HG02981 (cell line): ENCODE measurements at regions not wholly inside any gene's neighbourhood (a gene's known extent, or its start where the extent isn't known, plus 50 kb on each side); places are given as distances from the start of the nearest gene placed in this dataset.
"Not testable (repeated sequence)": the region's sequence is repeated elsewhere in the genome, so short reads cannot be mapped to it uniquely, and the experiment has no call there.

Source experiments
- ATAC-seq: cut with Tn5 transposase; IDR thresholded peaks from one replicate; pipeline ENCODE4 v1.9.1; 2021; ENCODE audit warnings: mild to moderate bottlenecking, moderate library complexity; ENCODE audit not compliant: unreplicated experiment

DNA sequence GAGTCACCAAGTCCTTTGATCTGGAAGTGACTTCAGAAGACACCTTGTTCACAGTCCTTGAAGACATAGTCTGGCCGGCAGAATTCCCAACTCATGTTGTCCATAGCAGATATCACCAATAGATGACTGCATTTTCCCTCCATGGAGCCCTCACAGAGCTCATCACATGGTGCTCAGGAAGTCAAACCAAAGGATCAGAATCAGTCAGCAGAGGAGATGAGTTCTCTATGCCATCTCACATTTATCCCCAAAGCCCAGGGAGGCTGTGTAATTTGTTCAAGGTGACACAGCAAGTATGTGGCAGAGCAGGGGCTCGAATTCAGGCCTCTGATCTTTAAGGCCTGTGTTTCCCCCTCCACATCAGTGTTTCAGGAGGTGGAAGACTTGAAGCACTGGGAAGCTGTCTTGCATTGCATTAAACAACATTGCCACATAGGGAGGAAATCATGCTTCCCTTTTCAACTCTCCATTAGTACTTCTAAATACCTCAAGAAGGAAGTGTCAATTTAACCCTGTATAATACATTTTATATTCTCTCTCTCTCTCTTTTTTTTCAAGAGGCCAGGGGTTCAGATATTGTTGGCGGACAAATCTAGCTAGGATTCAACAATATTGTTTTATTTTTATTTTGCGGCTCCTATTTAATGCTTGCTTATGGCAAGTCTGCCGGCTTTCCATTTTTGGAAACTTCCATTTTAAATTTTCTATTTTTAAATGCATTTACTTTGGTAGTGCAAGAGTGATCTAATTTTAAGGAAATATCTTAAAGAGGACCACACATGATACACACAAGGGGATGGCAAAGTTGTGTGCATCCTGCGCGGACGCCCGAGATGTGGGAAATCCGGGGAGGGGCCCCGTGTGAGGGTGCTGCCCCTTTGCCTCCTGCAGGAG lies 61.9 kb downstream of the NPIPB5 start:
- not testable (repeated sequence) for ATAC-seq

DNA sequence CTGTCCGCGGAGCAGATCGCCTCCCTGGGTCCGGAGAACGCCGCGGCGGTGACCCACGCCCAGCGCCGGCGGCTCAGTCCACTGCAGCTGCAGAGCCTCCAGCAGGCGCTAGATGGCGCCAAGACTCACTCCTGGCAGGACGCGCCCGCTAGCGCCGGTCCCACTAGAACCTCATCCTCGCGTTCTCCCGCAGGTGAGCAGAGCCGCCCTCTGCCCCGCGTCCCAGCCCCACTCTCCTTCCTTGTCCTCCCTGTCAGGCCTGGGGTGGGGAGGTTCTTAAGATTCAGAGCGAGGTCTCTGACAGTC lies 62.5 kb downstream of the NPIPB5 start:
- ATAC-seq = peak; percentile 65

DNA sequence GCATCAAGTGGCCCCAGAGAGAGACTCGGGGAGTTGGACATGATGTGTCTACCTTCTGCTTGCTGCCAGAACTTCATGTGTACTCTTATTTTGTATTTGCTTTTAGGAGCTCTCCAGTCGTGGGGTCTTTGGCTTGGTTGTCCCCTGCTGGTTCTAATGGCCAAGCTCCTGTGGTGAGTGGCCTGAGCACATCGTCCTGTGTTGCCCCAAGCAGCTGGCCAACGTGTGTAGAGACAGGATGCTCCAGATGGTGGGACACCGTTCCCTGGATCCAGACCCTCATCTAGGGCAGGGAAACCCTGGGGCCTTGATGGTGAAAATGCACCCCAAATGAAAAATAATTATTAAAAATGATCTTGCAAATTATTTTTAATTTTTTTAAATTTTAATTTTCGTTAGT lies 65.8 kb downstream of the NPIPB5 start:
- not testable (repeated sequence) for ATAC-seq

DNA sequence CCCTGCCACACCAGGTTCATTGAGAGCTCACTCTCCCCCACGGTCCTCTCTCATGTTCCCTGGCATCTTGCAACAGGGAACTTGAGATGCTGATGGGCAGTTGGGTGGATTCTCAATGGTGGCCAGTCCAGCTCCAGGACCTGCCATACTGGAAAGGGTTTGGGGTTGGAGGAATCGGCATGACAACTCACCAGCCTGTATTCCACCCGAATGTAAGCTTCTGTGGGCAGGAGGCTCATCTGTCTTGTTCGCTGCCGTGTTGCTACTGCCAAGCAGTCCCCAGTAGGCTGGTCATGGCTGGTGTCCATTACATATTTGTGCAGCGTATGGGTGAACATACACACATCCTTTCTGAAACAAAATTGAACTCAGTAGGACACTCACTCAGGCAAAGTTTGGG lies 72.5 kb downstream of the NPIPB5 start:
- ATAC-seq = not testable (repeated sequence)

DNA sequence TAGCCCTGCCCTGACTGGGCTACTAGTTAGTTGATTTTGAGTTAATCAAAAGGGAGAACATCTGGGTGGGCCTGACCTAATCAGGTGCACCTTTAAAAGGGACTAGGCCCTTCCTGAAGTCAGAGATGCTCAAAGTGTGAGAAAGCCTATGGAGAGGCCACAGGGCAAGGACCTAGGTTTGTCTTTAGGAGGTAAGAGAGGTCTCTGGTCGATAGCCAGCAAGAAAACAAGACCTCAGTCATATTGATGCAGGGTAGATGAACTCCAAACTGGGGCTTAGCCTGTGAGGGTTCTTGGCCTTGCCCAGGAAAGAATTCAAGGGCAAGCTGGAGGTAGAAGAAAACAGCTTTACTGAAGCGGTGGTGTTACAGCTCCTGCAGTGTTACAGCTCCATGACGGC lies 73.8 kb downstream of the NPIPB5 start:
- ATAC-seq = not testable (repeated sequence)

DNA sequence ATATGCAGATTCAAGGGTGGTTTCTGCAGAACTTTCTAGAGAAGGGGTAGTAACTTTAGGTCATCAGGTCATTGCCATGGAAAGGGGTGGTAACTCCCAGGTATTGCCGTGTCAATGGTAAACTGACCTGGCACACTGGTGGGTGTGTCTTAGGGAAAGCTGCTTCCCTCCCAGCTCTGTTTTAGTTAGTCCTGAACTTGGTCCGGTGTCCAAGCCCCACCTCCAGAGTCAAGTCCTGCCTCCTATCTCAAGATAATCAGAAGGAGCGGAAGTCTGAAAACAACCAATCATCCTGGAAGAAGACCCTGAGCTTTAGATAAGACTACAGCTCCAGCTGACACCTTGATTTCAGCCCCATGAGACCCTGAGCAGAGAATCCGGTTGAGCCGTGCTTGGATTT lies 74.2 kb downstream of the NPIPB5 start:
- ATAC-seq = not testable (repeated sequence)

DNA sequence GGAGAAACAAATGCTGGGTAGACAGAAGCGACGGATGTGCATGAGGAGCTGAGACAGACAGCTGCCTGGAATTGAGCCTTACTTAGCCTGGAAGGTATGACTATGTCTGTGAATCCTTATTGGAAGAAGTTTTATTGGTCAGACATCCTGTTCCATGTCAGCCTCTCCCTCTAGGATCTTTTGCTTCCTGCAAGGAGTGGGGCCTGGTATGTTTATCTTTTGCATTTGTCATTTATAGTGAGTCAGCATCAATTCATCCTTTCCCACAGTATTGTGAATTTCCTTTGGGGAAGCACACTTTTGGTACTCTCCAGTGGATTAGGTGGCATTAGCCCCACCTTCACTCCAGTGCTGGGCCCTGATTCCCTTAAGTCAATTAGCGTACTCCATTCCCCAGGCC lies 74.7 kb downstream of the NPIPB5 start:
- not testable (repeated sequence) for ATAC-seq

DNA sequence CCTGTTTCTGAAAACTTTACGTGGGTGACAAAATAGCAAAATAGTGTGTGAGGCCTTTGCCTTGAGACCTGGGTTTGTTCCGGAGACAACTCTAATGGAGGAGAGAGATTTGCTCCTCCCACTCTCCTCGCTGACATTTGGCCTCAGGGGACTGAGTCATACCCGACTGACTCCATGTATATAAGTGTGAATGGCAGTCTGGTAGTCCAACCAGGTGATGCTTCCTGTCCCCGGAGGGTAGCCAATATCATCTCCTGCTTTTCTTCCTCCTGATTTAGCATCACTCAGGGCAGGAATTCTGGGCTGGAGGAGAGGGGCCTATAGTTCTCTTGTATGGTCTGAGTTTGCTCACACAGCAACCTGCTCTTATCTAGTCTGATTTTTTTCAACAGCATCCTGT lies 76.0 kb downstream of the NPIPB5 start:
- ATAC-seq = not testable (repeated sequence)

DNA sequence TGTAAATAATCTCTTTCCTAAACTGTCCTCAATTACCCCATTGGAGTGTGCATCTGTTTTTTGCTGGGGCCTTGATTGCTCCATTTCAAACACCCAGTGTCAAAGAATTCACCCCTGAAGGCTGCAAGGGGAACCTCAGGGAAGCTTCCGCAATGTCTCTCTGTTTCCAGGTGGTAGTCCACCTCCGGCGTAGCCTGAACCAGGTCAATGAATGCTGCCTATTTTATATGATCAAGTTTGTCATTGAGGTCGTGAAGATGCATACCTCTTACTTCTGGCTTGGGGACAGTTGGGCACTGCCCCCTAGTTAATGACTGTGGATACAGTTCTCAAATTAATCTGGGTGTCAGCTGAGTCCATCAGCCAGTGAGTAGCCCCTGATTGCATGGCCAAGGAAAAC lies 79.1 kb downstream of the NPIPB5 start:
- not testable (repeated sequence) for ATAC-seq

DNA sequence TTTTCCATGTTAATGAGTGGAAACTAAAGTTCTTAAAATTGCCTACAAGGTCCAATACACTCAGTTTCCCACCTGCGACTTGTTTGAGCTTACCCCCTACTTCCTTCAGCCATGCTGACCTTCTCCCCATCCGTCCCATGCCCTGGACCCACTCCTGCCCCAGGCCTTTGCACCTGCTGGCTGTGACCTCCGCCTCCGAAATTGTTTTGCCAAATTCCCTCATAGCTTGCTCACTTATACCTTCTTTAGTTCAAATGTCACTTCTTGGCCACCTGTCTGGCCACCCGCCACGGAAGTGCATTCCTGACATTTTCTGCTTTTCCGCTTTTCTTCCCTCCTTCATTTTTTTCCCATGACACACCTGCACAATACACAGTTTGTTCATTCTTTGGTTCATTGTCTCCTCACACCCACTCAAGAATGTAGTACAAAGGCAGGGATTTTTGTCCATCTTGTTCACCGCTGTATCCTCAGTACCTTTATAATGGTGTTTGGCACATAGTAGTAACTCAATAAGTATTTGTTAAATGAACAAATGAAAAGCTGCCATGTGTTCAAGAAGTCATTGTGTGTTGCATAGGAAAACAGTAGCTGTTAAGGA lies 85.9 kb downstream of the NPIPB5 start:
- not testable (repeated sequence) for ATAC-seq

DNA sequence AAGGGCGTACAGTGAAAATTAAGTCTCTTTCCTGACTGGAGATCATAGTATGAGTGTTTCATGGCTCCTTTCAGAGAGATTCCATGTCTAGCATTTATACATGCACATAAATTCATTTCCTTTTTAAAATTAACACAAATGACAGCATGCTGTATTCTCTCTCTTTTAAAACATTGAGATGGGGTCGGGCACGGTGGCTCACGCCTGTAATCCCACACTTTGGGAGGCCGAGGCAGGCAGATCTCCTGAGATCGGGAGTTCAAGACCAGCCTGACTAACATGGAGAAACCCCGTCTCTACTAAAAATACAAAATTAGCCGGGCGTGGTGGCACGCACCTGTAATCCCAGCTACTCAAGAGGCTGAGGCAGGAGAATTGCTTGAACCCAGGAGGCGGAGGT lies 93.1 kb downstream of the NPIPB5 start:
- ATAC-seq = not testable (repeated sequence)

DNA sequence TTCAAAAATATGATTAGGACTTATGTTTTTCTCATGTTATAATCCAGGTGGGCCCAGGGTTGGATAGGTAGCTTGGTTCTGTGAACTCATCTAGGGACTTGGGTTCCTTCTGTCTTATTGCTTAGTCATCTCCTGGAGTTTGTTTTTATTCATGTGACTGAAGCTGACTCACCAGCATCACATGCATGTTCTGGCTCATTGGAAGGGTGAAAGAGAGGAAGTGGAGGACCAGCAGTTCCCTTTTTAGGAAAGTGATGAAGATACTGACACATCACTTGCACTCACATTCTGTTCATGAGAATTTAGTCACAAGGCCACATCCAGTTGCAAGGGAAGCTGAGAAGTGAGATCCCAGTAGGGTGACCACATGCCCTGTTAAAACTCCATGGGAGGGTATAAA lies 95.9 kb downstream of the NPIPB5 start:
- peak; percentile 56 for ATAC-seq

DNA sequence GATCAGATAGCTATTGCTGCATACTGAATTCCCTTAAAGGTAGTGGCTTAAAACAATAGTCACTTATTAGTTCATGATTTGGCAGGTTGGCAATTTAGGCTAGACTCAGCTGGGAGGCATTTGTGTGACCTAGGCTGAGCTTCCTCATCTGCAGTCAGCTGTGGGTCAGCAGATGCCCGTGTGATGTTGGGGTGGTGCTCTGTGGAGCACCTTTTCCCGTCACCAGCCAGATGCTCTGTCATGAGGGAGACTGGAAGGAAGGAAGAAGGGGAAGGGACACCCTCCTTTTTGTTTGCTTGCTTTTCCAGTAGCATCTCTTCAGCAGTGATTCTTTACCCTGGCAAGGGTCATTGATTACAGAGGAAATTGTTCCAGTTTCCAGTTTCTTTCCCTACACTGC lies 99.1 kb downstream of the NPIPB5 start:
- not testable (repeated sequence) for ATAC-seq

DNA sequence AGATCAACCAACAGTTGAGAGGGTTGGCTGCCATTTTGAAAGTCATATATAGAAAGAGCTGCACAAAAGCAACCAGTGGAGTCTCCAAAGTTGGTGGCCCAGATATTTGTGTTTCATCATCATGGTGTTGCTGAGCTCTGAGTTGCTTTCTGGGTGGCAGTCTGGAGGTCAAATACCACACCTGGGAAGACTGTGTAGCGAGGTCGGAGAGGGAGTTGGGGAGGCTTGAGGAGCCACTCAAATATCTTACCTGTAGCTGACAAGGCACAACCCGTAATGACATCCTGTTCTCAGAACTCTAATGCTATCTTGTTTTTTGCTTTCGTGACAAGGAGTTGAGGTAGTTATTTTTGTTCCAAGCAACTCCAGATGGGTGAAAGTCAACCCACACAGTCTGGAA lies 100.4 kb downstream of the NPIPB5 start:
- ATAC-seq = not testable (repeated sequence)

DNA sequence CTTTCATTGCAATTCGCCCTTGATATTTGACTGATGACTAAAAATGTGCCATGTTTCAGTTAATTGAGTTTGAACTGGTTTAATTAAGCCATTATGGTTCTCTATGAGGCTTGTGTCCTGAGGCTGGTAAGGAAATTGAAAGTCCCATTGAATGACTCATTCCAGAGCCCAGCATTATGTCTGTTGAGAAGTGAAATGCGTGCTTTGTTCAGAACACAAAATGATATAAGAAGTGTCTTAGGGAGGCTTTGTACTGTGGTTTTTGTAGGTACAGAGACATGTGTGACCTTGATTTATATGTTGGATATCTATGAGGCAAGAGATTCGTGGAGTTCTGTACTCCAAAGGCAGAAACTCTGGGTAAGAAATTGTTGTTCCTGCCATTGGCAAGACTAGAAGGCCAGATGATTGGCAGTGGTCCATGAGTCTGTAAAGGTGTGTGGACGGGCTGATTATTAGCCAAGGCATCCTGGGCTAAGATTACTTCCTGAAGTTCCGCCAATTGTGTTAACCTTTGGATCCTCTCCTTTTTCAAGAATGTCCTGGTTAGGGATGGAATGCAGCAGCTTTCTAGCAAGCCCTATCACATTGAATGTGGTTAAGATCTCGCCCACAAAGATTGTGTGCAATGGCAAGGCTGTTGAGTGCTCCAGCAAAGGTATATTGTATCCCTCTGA lies 103.7 kb downstream of the NPIPB5 start:
- ATAC-seq = no peak

DNA sequence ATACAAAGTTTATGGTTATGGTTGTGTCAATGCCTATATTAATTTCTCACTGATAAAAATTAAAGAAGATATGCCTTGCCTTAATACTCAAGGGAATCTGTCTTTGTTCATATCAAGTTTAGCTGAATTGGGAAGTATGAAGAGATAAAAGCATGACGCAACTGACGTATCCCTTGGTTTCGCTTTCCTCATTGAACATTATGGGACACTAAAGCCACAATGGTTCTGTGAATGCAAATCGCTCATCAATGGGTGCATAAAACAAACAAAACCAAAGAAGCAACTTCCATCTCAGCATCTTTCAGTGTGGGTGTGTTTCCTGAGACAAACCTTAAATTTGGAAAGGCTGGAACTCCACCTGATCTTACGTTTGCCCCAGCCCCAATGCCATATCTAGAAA lies 108.2 kb downstream of the NPIPB5 start:
- no peak for ATAC-seq

DNA sequence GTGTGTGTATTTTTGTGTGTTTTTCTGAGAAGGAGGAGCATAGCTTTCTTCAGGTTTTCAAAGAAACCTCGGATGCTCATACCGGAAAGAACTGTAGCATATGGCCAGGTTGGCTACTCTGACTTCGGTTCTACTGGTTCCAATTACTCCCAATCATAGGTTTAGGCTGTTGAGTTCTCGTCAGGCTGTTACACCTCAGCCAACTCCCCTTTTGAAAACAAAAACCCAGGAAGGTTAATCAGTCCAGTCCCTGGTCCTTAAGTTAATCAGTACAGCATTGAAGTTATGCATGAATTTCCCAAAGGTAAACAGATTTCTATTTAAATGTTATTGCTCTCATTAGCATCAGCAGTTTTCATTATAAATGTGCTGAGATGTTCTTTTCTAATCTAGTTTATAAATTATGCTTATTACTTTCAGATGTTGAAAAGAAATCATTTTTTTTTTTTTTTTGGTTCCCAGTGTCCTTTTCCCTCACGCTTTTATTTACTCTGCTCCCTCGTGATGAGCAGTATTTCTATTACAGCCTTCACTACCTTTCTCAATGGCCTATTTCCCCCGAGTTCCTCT lies 111.0 kb downstream of the NPIPB5 start:
- ATAC-seq = no peak

DNA sequence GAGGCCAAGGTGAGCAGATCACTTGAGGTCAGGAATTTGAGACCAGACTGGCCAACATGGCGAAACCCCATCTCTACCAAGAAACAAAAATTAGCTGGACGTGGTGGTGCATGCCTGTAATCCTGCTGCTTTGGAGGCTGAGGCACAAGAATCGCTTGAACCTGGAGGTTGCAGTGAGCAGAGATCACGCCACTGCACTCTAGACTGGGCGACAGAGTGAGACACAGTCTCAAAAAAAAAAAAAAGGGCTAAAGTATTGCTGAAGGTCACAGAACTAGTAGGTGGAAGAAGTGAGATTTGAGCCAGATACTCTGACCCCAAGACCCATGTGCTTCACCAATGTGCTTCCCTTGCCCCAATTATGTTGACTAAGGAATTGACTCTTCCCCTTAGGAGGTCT lies 112.0 kb downstream of the NPIPB5 start:
- ATAC-seq = no peak

DNA sequence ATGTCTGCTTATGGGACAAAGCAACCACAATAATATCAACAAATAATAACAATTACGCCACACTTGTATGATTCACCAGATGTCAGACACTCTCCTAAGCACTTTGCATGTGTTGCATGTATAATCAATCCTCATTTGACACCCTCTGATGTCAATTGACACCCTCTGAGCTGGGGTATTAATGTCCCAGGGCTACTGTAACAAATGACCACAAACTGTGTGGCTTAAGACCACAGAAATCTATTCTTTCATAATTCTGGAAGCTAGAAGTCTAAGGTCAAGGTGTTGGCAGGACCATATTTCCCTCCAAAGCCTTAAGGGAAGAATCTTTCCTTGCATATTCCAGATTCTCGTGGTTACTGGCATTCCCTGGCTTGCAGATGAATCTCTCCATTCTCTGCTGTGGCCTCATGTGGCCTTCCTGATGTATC lies 112.7 kb downstream of the NPIPB5 start:
- ATAC-seq = no peak

DNA sequence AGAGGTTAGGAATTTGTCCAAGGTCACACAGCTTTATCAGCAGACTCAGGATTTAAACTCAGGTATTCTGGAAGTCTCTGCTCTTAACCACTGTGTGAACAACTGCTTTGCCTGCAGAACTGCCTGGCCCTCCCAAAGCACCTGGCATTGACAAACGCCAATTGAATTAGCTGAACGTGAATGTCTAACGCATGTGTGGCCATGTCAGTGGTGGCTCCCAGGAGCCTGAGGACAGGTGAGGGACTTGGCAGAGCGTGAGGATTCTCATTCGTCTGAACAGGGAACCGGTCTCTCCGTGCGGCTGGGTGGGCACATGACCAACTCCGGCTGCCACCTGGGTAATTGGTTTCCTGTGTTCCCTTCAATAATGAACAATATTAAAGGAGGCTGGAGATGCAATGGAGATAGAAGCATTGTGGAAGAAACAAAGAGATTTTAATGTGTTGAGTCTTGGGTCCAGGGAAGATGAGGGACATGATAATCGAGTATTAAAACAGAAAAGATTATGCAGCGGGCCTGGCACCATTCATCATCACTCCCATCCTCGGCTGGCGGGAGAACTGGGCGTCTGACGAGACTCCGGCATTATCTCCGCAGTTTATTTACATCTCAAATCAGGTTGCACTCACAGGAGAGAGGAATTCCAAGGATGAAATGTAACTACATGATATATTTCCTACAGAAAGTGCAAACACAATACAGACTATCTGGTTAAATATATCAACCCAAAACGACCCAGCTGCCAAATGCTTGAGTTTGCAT lies 113.5 kb downstream of the NPIPB5 start:
- ATAC-seq = no peak
